Peyer's patch (tissue), 4 donors: ENCODE measurements at regions not wholly inside any gene's neighbourhood (a gene's known extent, or its start where the extent isn't known, plus 50 kb on each side); places are given as distances from the start of the nearest gene placed in this dataset.
"Not testable (repeated sequence)": the region's sequence is repeated elsewhere in the genome, so short reads cannot be mapped to it uniquely, and the experiment has no call there.

Experiments used
- DNase-seq, 3 donors: peaks; one replicate each; pipeline ENCODE4 v3.0.0-alpha.2; 2017 to 2019
- H3K27ac ChIP-seq, 4 donors: fragments of 200-600 bp; sonication (generic); one replicate each; pipeline ENCODE4 v1.5.1; 2016 to 2019
- H3K27me3 ChIP-seq, 2 donors: fragments of 200-600 bp; sonication (generic); one replicate each; pipeline ENCODE4 v1.5.1; 2019
- H3K36me3 ChIP-seq, 3 donors: fragments of 200-600 bp; sonication (generic); one replicate each; pipeline ENCODE4 v1.5.1; 2016 to 2019
- H3K4me1 ChIP-seq, 4 donors: fragments of 200-600 bp; sonication (generic); one replicate each; pipeline ENCODE4 v1.5.1; 2016 to 2019
- H3K4me3 ChIP-seq, 4 donors: fragments of 200-600 bp; sonication (generic); 1 replicate in 3 of 4; 2 replicates in 1 of 4; pipeline ENCODE4 v1.5.1; 2016 to 2019; ENCODE audit warnings: mild to moderate bottlenecking in 1 of 4
- H3K9me3 ChIP-seq, 4 donors: fragments of 200-600 bp; sonication (generic); one replicate each; pipeline ENCODE4 v1.5.1; 2016 to 2019; ENCODE audit warnings: mild to moderate bottlenecking in 1 of 4
- CTCF ChIP-seq, 6 experiments: fragments of 450-650 bp in 4 of 6; fragments of 200-600 bp in 2 of 6; sonication (generic) in 1 of 6; IDR thresholded peaks; one replicate each; pipeline ENCODE4 v1.5.1; 2017 to 2019; ENCODE audit warnings: antibody characterized with exemption in 6 of 6, mild to moderate bottlenecking in 3 of 6, moderate library complexity in 1 of 6
- POLR2A ChIP-seq, 2 donors: fragments of 450-650 bp; IDR thresholded peaks; one replicate each; pipeline ENCODE4 v1.5.1; 2017; ENCODE audit warnings: antibody characterized with exemption in 2 of 2, mild to moderate bottlenecking in 2 of 2, moderate library complexity in 2 of 2

- no peak overlapping the region for H3K4me3 ChIP-seq
- no peaks in the 10 kb centered on the region for H3K9me3 ChIP-seq
- no peak overlapping the region for H3K27ac ChIP-seq
- no peak for DNase-seq
- no peaks in the 10 kb centered on the region for H3K27me3 ChIP-seq
- H3K4me1 ChIP-seq, result no peaks in the 10 kb centered on the region
- no peaks in the 10 kb centered on the region for H3K36me3 ChIP-seq
- no peak for TF ChIP-seq POLR2A (IDR thresholded peaks at IDR 0.05)
- TF ChIP-seq CTCF (IDR thresholded peaks at IDR 0.05), result no peak
Observed at GRCh38 chr4:33104273-33104672, 2384.1 kb downstream of the PCDH7 start.

DNA sequence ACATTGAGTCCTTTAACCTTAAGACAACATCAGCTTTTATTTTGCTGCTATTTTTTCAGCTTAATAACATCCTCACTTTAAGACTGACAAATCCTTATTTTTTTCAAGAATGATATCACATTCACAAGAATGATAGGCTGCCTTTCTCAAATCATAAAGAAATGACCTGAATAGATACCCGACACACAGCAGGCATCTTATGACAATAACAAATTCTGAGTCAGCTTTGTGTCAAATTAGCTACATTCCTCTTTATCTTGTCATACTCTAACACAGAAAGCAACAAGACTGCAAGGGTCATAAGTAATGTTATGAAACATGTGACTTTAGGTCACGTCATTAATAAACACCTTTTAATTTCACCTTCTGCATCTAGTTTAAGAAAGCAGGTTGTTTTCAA, 2387.6 kb downstream of the PCDH7 start:
- Histone ChIP-seq H3K36me3 (no peaks in the 10 kb centered on the region), H3K4me1 (no peaks in the 10 kb centered on the region), H3K9me3 (no peaks in the 10 kb centered on the region), H3K4me3 (no peak overlapping the region), H3K27ac (no peak overlapping the region), H3K27me3 (no peaks in the 10 kb centered on the region)
- no peak for DNase-seq
- TF ChIP-seq CTCF (IDR thresholded peaks at IDR 0.05) (no peak), POLR2A (IDR thresholded peaks at IDR 0.05) (no peak)

DNA sequence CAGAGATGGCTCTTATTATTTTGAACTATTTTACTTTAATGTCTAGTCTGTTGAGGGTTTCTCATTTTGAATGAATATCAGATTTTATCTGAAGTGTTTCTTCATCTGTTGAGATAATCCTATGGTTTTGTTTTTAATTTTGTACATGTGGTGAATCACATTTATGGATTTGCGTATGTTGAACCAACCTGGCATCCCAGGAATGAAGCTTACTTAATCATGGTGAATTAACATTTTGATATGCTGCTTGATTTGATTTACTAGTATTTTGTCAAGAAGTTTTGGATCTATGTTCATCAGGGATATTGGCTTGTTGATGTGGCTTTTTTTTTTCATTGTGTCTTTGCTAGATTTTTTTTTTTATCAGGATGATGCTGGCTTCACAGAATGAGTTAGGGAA, 2390.9 kb downstream of the PCDH7 start:
- no peak overlapping the region for H3K4me3 ChIP-seq
- H3K9me3 ChIP-seq, result no peaks in the 10 kb centered on the region
- no peaks in the 10 kb centered on the region for H3K36me3 ChIP-seq
- H3K4me1 ChIP-seq, result no peaks in the 10 kb centered on the region
- TF ChIP-seq POLR2A (IDR thresholded peaks at IDR 0.05), result no peak
- TF ChIP-seq CTCF (IDR thresholded peaks at IDR 0.05), result no peak
- H3K27ac ChIP-seq, result no peak overlapping the region
- H3K27me3 ChIP-seq, result no peaks in the 10 kb centered on the region
- DNase-seq, result no peak

GRCh38 chr4:33116871-33117270, 2396.7 kb downstream of the PCDH7 start:
- H3K27ac ChIP-seq, result no peak overlapping the region
- TF ChIP-seq CTCF (IDR thresholded peaks at IDR 0.05), result no peak
- TF ChIP-seq POLR2A (IDR thresholded peaks at IDR 0.05), result no peak
- no peaks in the 10 kb centered on the region for H3K36me3 ChIP-seq
- H3K9me3 ChIP-seq, result no peaks in the 10 kb centered on the region
- no peaks in the 10 kb centered on the region for H3K27me3 ChIP-seq
- DNase-seq, result no peak
- H3K4me1 ChIP-seq, result no peaks in the 10 kb centered on the region
- H3K4me3 ChIP-seq, result no peak overlapping the region

- Histone ChIP-seq H3K4me1 (no peaks in the 10 kb centered on the region), H3K27ac (no peak overlapping the region), H3K4me3 (no peak overlapping the region), H3K9me3 (no peaks in the 10 kb centered on the region), H3K36me3 (no peaks in the 10 kb centered on the region), H3K27me3 (no peaks in the 10 kb centered on the region)
- TF ChIP-seq POLR2A (IDR thresholded peaks at IDR 0.05) (no peak), CTCF (IDR thresholded peaks at IDR 0.05) (no peak)
- DNase-seq, result no peak
Observed at GRCh38 chr4:33126002-33126401, 2405.8 kb downstream of the PCDH7 start.

- H3K9me3 ChIP-seq, H3K27ac ChIP-seq, DNase-seq, H3K4me1 ChIP-seq, H3K27me3 ChIP-seq, H3K4me3 ChIP-seq, H3K36me3 ChIP-seq: not testable (repeated sequence)
Observed at GRCh38 chr4:33130662-33131061, 2410.5 kb downstream of the PCDH7 start.
